ENCODE measurements at regions not wholly inside any gene's neighbourhood (a gene's known extent, or its start where the extent isn't known, plus 50 kb on each side); places are given as distances from the start of the nearest gene placed in this dataset.

DNA sequence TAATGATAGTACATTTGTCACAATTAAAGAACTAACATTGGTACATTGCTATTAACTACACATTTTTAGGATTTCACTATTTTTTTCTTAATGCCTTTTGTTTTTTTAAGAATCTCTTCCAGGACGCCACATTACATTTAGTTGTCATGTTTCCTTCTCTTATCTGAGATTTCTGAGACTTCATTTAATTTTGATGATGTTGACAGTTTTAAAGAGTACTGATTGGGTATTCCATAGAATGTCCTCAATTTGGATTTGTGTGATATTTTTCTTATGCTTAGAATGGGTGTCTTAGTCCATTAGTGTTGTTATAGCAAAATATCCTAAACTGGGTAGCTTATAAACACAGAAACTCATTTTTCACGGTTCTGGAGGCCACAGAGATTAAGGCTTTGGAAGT lies 1095.5 kb upstream of the LCORL start:
- Histone ChIP-seq H3K27ac (no peak overlapping the region), H3K36me3 (no peaks in the 10 kb centered on the region), H3K27me3 (no peaks in the 10 kb centered on the region), H3K9me3 (no peaks in the 10 kb centered on the region), H3K4me1 (no peaks in the 10 kb centered on the region), H3K4me3 (no peak overlapping the region)
- 67 to 85% methylated on average over 1 to 2 of the region's 2 CpGs for WGBS, 2 donors (ENCODE audit: low coverage in 1 of 2)
- ATAC-seq = no peak
- TF ChIP-seq POLR2AphosphoS5 (IDR thresholded peaks at IDR 0.05) = no peak
- TF ChIP-seq, protein P1, sequence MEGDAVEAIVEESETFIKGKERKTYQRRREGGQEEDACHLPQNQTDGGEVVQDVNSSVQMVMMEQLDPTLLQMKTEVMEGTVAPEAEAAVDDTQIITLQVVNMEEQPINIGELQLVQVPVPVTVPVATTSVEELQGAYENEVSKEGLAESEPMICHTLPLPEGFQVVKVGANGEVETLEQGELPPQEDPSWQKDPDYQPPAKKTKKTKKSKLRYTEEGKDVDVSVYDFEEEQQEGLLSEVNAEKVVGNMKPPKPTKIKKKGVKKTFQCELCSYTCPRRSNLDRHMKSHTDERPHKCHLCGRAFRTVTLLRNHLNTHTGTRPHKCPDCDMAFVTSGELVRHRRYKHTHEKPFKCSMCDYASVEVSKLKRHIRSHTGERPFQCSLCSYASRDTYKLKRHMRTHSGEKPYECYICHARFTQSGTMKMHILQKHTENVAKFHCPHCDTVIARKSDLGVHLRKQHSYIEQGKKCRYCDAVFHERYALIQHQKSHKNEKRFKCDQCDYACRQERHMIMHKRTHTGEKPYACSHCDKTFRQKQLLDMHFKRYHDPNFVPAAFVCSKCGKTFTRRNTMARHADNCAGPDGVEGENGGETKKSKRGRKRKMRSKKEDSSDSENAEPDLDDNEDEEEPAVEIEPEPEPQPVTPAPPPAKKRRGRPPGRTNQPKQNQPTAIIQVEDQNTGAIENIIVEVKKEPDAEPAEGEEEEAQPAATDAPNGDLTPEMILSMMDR (IDR thresholded peaks at IDR 0.05) = no peak
- TF ChIP-seq POLR2A (IDR thresholded peaks at IDR 0.05) = no peak
- no peak for TF ChIP-seq EP300 (IDR thresholded peaks at IDR 0.05)

DNA sequence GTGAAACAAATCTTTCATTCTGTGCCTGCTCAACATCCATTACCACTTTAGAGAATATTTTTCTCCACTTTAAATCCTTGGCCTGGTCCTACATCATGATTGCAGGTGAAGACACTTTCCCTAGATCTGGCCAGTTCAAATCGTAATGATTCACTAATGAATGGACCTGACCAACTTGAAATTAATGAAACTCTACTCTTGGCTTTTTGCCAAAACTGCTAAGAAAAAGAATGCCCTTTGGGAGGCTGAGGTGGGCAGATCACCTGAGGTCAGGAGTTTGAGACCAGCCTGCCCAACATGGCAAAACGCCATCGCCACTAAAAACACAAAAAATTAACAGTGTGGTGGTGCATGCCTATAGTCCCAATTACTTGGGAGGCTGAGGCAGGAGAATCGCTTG lies 1082.6 kb upstream of the LCORL start:
- H3K27me3 ChIP-seq = no peaks in the 10 kb centered on the region
- TF ChIP-seq, protein P1 (IDR thresholded peaks at IDR 0.05) = no peak
- TF ChIP-seq POLR2AphosphoS5 (IDR thresholded peaks at IDR 0.05) = no peak
- TF ChIP-seq EP300 (IDR thresholded peaks at IDR 0.05) = no peak
- no peak for TF ChIP-seq POLR2A (IDR thresholded peaks at IDR 0.05)
- WGBS, 2 donors (ENCODE audit: low coverage in 1 of 2) = 85% methylated on average over 4 of the region's 4 CpGs
- H3K9me3 ChIP-seq = no peaks in the 10 kb centered on the region
- H3K4me3 ChIP-seq = no peak overlapping the region
- ATAC-seq = no peak
- no peaks in the 10 kb centered on the region for H3K4me1 ChIP-seq
- H3K27ac ChIP-seq = no peak overlapping the region
- H3K36me3 ChIP-seq = no peaks in the 10 kb centered on the region

DNA sequence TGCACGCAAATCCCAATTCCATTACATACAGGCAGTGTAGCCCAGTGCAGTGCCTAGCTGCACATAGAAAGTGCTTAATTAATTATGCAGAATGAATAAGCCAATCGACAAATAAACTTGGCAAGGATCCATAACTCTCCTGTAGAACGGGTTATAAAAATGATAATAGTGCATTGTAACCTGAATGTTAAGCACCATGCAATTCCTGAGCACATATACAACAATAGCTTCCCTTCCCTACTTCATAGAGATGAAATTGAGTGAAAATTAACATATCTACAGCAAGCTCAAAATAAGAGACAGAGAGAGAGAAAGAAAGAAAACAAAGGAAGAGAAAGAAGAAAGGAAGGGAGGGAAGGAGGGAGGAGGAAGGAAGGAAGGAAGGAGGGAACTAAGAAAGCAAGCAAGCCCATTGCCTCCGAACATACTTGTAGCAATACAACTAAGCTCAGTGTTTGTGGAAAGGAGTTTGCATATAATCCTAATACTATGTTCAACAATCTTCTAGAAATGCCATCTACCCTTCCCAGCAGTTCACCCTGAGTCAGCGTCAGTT lies 1074.0 kb upstream of the LCORL start:
- no peak for ATAC-seq
- WGBS, 2 donors (ENCODE audit: low coverage in 1 of 2) = 76 to 82% methylated on average over 5 of the region's 5 CpGs
- no peak overlapping the region for H3K27ac ChIP-seq
- TF ChIP-seq POLR2AphosphoS5 (IDR thresholded peaks at IDR 0.05) (no peak), POLR2A (IDR thresholded peaks at IDR 0.05) (no peak), EP300 (IDR thresholded peaks at IDR 0.05) (no peak)
- TF ChIP-seq, protein P1 (IDR thresholded peaks at IDR 0.05) = no peak
- no peaks in the 10 kb centered on the region for H3K27me3 ChIP-seq
- H3K4me1 ChIP-seq = no peaks in the 10 kb centered on the region
- H3K36me3 ChIP-seq = no peaks in the 10 kb centered on the region
- H3K4me3 ChIP-seq = no peak overlapping the region
- no peaks in the 10 kb centered on the region for H3K9me3 ChIP-seq

DNA sequence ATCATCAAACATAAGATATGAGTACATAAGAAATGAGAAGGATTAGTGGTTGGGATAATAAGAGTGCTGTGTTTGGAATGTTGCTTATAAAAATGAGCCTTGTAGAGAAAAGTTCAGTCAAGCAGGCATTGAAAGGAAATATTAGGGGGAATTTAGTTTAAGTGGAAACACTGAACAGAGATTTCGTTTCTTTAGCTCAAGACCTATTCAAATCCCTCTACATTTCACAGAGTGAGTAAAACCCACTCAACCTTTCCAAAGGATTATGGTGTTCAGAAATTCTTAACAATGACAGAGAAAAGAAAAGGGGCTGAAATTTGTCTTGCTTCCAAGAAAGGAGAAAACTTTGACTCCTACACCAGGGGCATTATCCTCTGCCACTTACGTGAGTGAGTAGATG lies 1072.4 kb upstream of the LCORL start:
- Histone ChIP-seq H3K36me3 (no peaks in the 10 kb centered on the region), H3K4me1 (no peaks in the 10 kb centered on the region), H3K9me3 (no peaks in the 10 kb centered on the region), H3K27ac (no peak overlapping the region), H3K27me3 (no peaks in the 10 kb centered on the region), H3K4me3 (no peak overlapping the region)
- 40 to 44% methylated on average over 2 of the region's 2 CpGs for WGBS, 2 donors (ENCODE audit: low coverage in 1 of 2)
- no peak for ATAC-seq
- TF ChIP-seq POLR2AphosphoS5 (IDR thresholded peaks at IDR 0.05) = no peak
- TF ChIP-seq EP300 (IDR thresholded peaks at IDR 0.05) = no peak
- TF ChIP-seq POLR2A (IDR thresholded peaks at IDR 0.05) = no peak
- TF ChIP-seq, protein P1 (IDR thresholded peaks at IDR 0.05) = no peak

DNA sequence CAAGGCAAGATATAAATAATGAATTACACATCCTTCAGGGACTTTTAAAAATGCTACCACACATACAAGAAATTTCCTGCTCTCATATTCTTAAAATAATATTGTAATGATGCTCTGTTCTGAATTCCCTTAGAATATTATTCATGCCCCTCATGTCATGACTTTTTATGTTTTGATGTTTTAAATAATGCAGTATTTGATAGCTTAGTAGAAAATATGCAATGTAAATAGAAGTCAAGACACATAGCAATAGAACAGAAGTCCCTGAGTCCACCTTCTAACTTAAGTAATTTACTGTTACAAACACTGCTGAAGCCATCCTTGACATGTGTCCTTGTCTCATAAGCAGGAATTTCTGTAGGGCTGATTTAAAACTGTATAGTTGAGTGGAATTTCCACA lies 1071.2 kb upstream of the LCORL start:
- Histone ChIP-seq H3K9me3 (no peaks in the 10 kb centered on the region), H3K4me1 (no peaks in the 10 kb centered on the region), H3K4me3 (no peak overlapping the region), H3K27ac (no peak overlapping the region), H3K36me3 (no peaks in the 10 kb centered on the region), H3K27me3 (no peaks in the 10 kb centered on the region)
- TF ChIP-seq EP300 (IDR thresholded peaks at IDR 0.05) (no peak), POLR2AphosphoS5 (IDR thresholded peaks at IDR 0.05) (no peak), POLR2A (IDR thresholded peaks at IDR 0.05) (no peak)
- TF ChIP-seq, protein P1 (IDR thresholded peaks at IDR 0.05) = no peak
- no peak for ATAC-seq
